ENCODE measurements at regions not wholly inside any gene's neighbourhood (a gene's known extent, or its start where the extent isn't known, plus 50 kb on each side); places are given as distances from the start of the nearest gene placed in this dataset.

DNA sequence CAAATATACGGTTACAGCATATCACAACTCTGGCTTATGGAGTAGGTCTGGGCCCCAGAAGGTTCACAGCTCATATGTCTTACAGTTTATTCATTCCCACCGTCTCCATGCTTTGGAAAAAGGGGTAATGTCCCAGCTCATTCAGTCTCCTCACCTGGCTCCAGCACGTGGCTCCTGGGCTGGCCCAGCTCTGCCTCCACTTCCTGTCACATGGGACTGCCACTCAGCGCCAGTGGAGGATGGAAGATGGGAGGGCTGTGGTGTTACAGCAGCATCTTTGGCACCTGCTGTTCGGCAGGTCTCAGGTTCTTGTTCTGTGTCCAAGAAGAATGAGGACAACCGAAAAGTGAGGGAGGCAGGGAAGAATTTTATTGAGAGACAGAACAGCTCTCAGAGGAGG lies 216.3 kb upstream of the ATXN7L3B start:
- TF ChIP-seq, protein P1, sequence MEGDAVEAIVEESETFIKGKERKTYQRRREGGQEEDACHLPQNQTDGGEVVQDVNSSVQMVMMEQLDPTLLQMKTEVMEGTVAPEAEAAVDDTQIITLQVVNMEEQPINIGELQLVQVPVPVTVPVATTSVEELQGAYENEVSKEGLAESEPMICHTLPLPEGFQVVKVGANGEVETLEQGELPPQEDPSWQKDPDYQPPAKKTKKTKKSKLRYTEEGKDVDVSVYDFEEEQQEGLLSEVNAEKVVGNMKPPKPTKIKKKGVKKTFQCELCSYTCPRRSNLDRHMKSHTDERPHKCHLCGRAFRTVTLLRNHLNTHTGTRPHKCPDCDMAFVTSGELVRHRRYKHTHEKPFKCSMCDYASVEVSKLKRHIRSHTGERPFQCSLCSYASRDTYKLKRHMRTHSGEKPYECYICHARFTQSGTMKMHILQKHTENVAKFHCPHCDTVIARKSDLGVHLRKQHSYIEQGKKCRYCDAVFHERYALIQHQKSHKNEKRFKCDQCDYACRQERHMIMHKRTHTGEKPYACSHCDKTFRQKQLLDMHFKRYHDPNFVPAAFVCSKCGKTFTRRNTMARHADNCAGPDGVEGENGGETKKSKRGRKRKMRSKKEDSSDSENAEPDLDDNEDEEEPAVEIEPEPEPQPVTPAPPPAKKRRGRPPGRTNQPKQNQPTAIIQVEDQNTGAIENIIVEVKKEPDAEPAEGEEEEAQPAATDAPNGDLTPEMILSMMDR (IDR thresholded peaks at IDR 0.05; ENCODE audit: unreplicated experiment): no peak
- DNase-seq (ENCODE audit: low spot score, unreplicated experiment): no peak
- Mint-ChIP-seq H3K4me3 (ENCODE audit: low read depth) (no peak overlapping the region), H3K27me3 (no peaks in the 10 kb centered on the region), H3K27ac (no peak overlapping the region), H3K36me3 (ENCODE audit: insufficient read depth) (no peaks in the 10 kb centered on the region), H3K4me1 (ENCODE audit: low read depth) (peaks cover 1% of the 10 kb centered on the region), H3K9me3 (ENCODE audit: low read depth) (no peaks in the 10 kb centered on the region)

DNA sequence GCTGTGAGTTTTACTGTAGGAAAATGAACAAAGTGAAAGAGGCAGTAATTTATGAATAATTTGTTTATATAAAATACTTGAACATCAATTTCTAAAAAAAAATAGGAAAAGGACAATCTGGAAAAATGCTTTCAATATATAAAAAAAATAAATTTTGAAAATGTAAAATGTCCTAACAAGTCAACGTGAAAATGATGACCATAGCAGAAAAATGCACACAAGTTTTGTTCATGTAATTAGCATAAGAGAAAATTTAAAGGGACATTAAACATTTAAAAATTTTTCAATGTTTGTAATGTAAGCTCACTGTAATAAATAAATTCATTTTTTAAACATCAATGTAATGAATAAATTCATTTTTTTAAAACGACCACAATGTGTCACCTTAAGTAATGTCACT lies 214.8 kb upstream of the ATXN7L3B start:
- Mint-ChIP-seq H3K27ac (no peak overlapping the region), H3K4me1 (ENCODE audit: low read depth) (peaks cover 2% of the 10 kb centered on the region), H3K27me3 (no peaks in the 10 kb centered on the region), H3K4me3 (ENCODE audit: low read depth) (no peak overlapping the region), H3K9me3 (ENCODE audit: low read depth) (no peaks in the 10 kb centered on the region), H3K36me3 (ENCODE audit: insufficient read depth) (no peaks in the 10 kb centered on the region)
- TF ChIP-seq, protein P1 (IDR thresholded peaks at IDR 0.05; ENCODE audit: unreplicated experiment): no peak
- no peak for DNase-seq (ENCODE audit: low spot score, unreplicated experiment)

DNA sequence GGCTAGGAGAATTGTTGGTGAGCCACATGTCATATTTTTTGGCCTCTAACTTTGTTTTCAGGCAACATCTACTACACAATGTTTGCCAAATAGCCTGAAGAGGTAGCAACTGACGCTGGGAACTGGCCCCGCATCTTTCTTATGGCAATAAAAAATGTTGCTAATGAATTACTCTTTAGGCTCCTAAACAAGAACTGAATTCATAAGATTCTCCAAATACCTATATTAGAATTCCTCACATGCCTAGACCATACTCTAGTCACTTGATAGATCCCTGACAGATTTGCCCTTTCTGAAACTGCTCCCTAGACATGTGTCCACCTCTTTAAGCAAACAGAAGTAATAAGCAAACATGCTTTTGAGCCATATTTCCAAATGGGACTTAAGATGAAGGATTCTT lies 209.0 kb upstream of the ATXN7L3B start:
- no peak for DNase-seq (ENCODE audit: low spot score, unreplicated experiment)
- TF ChIP-seq, protein P1 (IDR thresholded peaks at IDR 0.05; ENCODE audit: unreplicated experiment): no peak
- no peaks in the 10 kb centered on the region for H3K27me3 Mint-ChIP-seq
- H3K9me3 Mint-ChIP-seq (ENCODE audit: low read depth): no peaks in the 10 kb centered on the region
- H3K4me1 Mint-ChIP-seq (ENCODE audit: low read depth): peaks cover 5% of the 10 kb centered on the region
- H3K36me3 Mint-ChIP-seq (ENCODE audit: insufficient read depth): no peaks in the 10 kb centered on the region
- no peak overlapping the region for H3K4me3 Mint-ChIP-seq (ENCODE audit: low read depth)
- no peak overlapping the region for H3K27ac Mint-ChIP-seq

DNA sequence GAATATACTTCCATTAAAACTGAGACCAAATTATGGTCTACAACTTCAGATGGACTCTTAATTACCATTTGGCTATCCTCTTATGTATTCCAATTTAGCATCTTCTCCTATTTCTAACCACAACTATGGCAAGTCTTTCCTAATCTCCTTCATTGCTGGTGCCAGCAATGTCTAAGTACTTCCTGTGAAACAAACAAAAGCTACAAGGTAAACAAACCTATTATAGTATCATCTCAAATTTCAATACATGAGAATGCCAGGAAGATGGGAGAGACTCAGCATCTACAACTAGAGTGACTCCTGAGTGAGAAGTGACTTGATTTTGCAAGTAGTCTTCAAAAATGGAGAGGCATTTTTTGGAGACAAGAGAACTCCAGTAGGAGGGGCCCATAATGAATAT lies 202.9 kb upstream of the ATXN7L3B start:
- Mint-ChIP-seq H3K4me3 (ENCODE audit: low read depth) (no peak overlapping the region), H3K36me3 (ENCODE audit: insufficient read depth) (no peaks in the 10 kb centered on the region), H3K9me3 (ENCODE audit: low read depth) (no peaks in the 10 kb centered on the region), H3K27me3 (no peaks in the 10 kb centered on the region), H3K4me1 (ENCODE audit: low read depth) (no peaks in the 10 kb centered on the region), H3K27ac (no peak overlapping the region)
- no peak for DNase-seq (ENCODE audit: low spot score, unreplicated experiment)
- TF ChIP-seq, protein P1 (IDR thresholded peaks at IDR 0.05; ENCODE audit: unreplicated experiment): no peak

DNA sequence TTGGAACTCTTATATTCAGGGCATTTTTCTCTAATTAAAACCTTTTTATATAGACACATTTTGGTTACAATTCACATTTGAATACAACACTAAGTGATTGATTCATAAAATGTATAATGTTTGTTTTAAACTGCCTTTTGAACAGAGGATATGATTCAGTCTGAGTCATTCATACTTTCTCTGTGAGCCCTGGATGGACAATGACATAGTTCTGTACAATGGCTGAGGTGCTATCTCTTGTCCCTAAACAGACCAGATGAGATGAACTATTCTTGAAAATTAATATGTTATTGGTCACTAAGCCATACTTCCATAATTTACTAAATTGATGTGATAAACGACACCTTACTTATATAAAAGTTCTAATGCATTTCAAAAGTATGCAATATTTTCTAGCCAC lies 199.7 kb upstream of the ATXN7L3B start:
- Mint-ChIP-seq H3K9me3 (ENCODE audit: low read depth) (no peaks in the 10 kb centered on the region), H3K4me3 (ENCODE audit: low read depth) (no peak overlapping the region), H3K27ac (no peak overlapping the region), H3K36me3 (ENCODE audit: insufficient read depth) (no peaks in the 10 kb centered on the region), H3K4me1 (ENCODE audit: low read depth) (no peaks in the 10 kb centered on the region), H3K27me3 (no peaks in the 10 kb centered on the region)
- DNase-seq (ENCODE audit: low spot score, unreplicated experiment): no peak
- TF ChIP-seq, protein P1 (IDR thresholded peaks at IDR 0.05; ENCODE audit: unreplicated experiment): no peak

Data from progenitor cell of endocrine pancreas (in vitro differentiated cells).